GM12878 (cell line): ENCODE measurements at regions not wholly inside any gene's neighbourhood (a gene's known extent, or its start where the extent isn't known, plus 50 kb on each side); places are given as distances from the start of the nearest gene placed in this dataset.

Source experiments
- ATAC-seq: fragments of 200-7000 bp; cut with Tn5 transposase; 3 replicates; pipeline ENCODE4 v1.9.1; 2020; ENCODE audit warnings: mild to moderate bottlenecking, moderate library complexity
- BruUV-seq: library from RNA; stranded (reverse); fragments of 400-500 nt; replicated peaks from 2 replicates; lab custom pipeline; 2021; lab: Mats Ljungman, UMichigan
- CTCF ChIA-PET: fragments of 300-600 bp; sonication (Branson Sonifier 250); formaldehyde crosslinking; extraction: SDS; loops from one replicate; lab custom pipeline; 2021; ENCODE audit warnings: inconsistent platforms; lab: Yijun Ruan, JAX
- POLR2A ChIA-PET: fragments of 350-600 bp; formaldehyde crosslinking; extraction: SDS; loops from one replicate; lab custom pipeline; 2021; ENCODE audit warnings: inconsistent platforms; lab: Charles Lee
- RAD21 ChIA-PET: fragments of 300-600 bp; sonication (Branson Sonifier 250); formaldehyde crosslinking; loops from one replicate; lab custom pipeline; 2023; ENCODE audit warnings: antibody characterized with exemption; ENCODE audit not compliant: unreplicated experiment; lab: Charles Lee
- SMC1A ChIA-PET: fragments of 300-600 bp; sonication (Branson Sonifier 250); formaldehyde crosslinking; loops from one replicate; lab custom pipeline; 2023; ENCODE audit not compliant: unreplicated experiment, uncharacterized antibody; lab: Charles Lee
- DNase-seq: peaks from one replicate; pipeline ENCODE4 v3.0.0-alpha.2; 2011; ENCODE audit warnings: low read depth, low spot score
- FAIRE-seq: peaks from 3 replicates; lab custom pipeline; 2011; peaks lifted over from hg19 to GRCh38; lab: Jason Lieb, UNC
- H2AFZ ChIP-seq: 2 replicates; pipeline ENCODE4 v1.6.0; 2011; ENCODE audit warnings: low read depth, low read length, control low read depth; ENCODE audit not compliant: control insufficient read depth
- H3K27ac ChIP-seq: 2 replicates; pipeline ENCODE4 v1.5.1; 2011; ENCODE audit warnings: control low read depth; ENCODE audit not compliant: control insufficient read depth, insufficient read depth
- H3K27me3 ChIP-seq, 2 experiments: replicated peaks in 1 of 2; 2 replicates each; pipeline versions ENCODE4 v1.6.0 to v1.6.1; 2011; ENCODE audit warnings: low read length in 1 of 2; ENCODE audit not compliant: control insufficient read depth in 2 of 2, insufficient read depth in 2 of 2
- H3K36me3 ChIP-seq, 2 experiments: 2 replicates each; pipeline ENCODE4 v1.5.1; 2011; ENCODE audit warnings: low read length in 1 of 2; ENCODE audit not compliant: control insufficient read depth in 2 of 2, insufficient read depth in 2 of 2
- H3K4me1 ChIP-seq: 2 replicates; pipeline ENCODE4 v1.6.1; 2011; ENCODE audit warnings: mild to moderate bottlenecking, low read length, moderate library complexity, mixed read lengths; ENCODE audit not compliant: control insufficient read depth, insufficient read depth
- H3K4me2 ChIP-seq: 2 replicates; pipeline ENCODE4 v1.6.0; 2011; ENCODE audit warnings: control low read depth; ENCODE audit not compliant: control insufficient read depth, insufficient read depth
- H3K4me3 ChIP-seq: fragments of 200-600 bp; sonication (generic); 2 replicates; pipeline ENCODE4 v1.5.1; 2016
- H3K79me2 ChIP-seq: 2 replicates; pipeline ENCODE4 v1.6.0; 2011; ENCODE audit warnings: low read length; ENCODE audit not compliant: control insufficient read depth, insufficient read depth
- H3K9ac ChIP-seq: 2 replicates; pipeline ENCODE4 v1.8.0; 2011; ENCODE audit warnings: low read length, control low read depth, mixed read lengths; ENCODE audit not compliant: control insufficient read depth, insufficient read depth
- H3K9me3 ChIP-seq: replicated peaks from 3 replicates; pipeline ENCODE4 v1.5.1; 2011; ENCODE audit warnings: mild to moderate bottlenecking, low read length; ENCODE audit not compliant: control insufficient read depth, insufficient read depth
- H4K20me1 ChIP-seq: 2 replicates; pipeline ENCODE4 v1.6.0; 2011; ENCODE audit not compliant: control insufficient read depth, insufficient read depth
- ASH2L ChIP-seq: fragments of 300-600, 200-600 bp; sonication (generic); IDR thresholded peaks from 2 replicates; pipeline ENCODE4 v1.6.1; 2017; ENCODE audit warnings: low read depth, mild to moderate bottlenecking, borderline replicate concordance
- BHLHE40 ChIP-seq, 2 experiments: fragments of 450-650 bp in 1 of 2; IDR thresholded peaks; 2 replicates each; pipeline ENCODE4 v1.6.1; 2011 to 2017; ENCODE audit warnings: low read depth in 2 of 2, borderline replicate concordance in 1 of 2, improper control_type of control experiment in 1 of 2, low read length in 1 of 2, mild to moderate bottlenecking in 1 of 2
- BMI1 ChIP-seq: fragments of 450-650 bp; IDR thresholded peaks from 2 replicates; pipeline ENCODE4 v1.6.1; 2016; ENCODE audit warnings: mild to moderate bottlenecking, moderate library complexity, borderline replicate concordance
- ELK1 ChIP-seq: IDR thresholded peaks from 2 replicates; pipeline ENCODE4 v1.6.1; 2012; ENCODE audit warnings: low read depth, low read length, improper control_type of control experiment
- FOXK2 ChIP-seq: fragments of 450-650 bp; IDR thresholded peaks from 2 replicates; pipeline ENCODE4 v1.6.1; 2017; ENCODE audit warnings: mild to moderate bottlenecking, moderate library complexity
- HSF1 ChIP-seq: fragments of 150-350 bp; IDR thresholded peaks from 2 replicates; pipeline ENCODE4 v1.6.1; 2014; ENCODE audit warnings: mild to moderate bottlenecking, low read depth, low read length
- IKZF1 ChIP-seq: fragments of 450-650 bp; conservative IDR thresholded peaks from 2 replicates; pipeline ENCODE4 v1.6.1; 2017; ENCODE audit warnings: antibody characterized with exemption, mild to moderate bottlenecking
- IKZF2 ChIP-seq, 2 experiments: fragments of 450-650 bp; IDR thresholded peaks; 2 replicates each; pipeline ENCODE4 v1.6.1; 2017; ENCODE audit warnings: mild to moderate bottlenecking in 2 of 2, moderate library complexity in 2 of 2
- IRF3 ChIP-seq: fragments of 450-650 bp; IDR thresholded peaks from 2 replicates; pipeline ENCODE4 v1.6.1; 2014; ENCODE audit warnings: mild to moderate bottlenecking
- MXI1 ChIP-seq: fragments of 150-350 bp; IDR thresholded peaks from 2 replicates; pipeline ENCODE4 v1.6.1; 2011; ENCODE audit warnings: low read depth, mild to moderate bottlenecking, inconsistent platforms, low read length, improper control_type of control experiment
- NBN ChIP-seq: fragments of 450-650 bp; IDR thresholded peaks from 2 replicates; pipeline ENCODE4 v1.6.1; 2016
- POLR2AphosphoS2 ChIP-seq: IDR thresholded peaks from 2 replicates; pipeline ENCODE4 v1.6.1; 2011; ENCODE audit warnings: low read depth, mild to moderate bottlenecking, low read length, improper control_type of control experiment, moderate library complexity
- SKIL ChIP-seq: fragments of 450-650 bp; IDR thresholded peaks from 2 replicates; pipeline ENCODE4 v1.6.1; 2017; ENCODE audit warnings: mild to moderate bottlenecking, low read depth, inconsistent platforms; ENCODE audit not compliant: poor library complexity, severe bottlenecking
- ZNF24 ChIP-seq: fragments of 450-650 bp; IDR thresholded peaks from 2 replicates; pipeline ENCODE4 v1.6.1; 2017; ENCODE audit warnings: antibody characterized with exemption, mild to moderate bottlenecking
- WGBS: methylation state at CpG from one replicate; pipeline ENCODE4 v1.1.6; 2016; ENCODE audit warnings: low lambda C conversion rate; ENCODE audit not compliant: insufficient replicate concordance, insufficient coverage; ENCODE audit errors: missing lambda C conversion rate; 5-methylcytosine and 5-hydroxymethylcytosine counted together
- in situ Hi-C: fragments of 300-500 bp; cut with MboI; formaldehyde crosslinking; loops from 9 replicates; pipeline ENCODE4 v1.14.3; 2018; ENCODE audit warnings: mixed read lengths
- intact Hi-C: fragments of 100-400 bp; cut with micrococcal nuclease; formaldehyde crosslinking; loops from one replicate; pipeline ENCODE4 v1.14.2; 2022; ENCODE audit not compliant: unreplicated experiment

DNA sequence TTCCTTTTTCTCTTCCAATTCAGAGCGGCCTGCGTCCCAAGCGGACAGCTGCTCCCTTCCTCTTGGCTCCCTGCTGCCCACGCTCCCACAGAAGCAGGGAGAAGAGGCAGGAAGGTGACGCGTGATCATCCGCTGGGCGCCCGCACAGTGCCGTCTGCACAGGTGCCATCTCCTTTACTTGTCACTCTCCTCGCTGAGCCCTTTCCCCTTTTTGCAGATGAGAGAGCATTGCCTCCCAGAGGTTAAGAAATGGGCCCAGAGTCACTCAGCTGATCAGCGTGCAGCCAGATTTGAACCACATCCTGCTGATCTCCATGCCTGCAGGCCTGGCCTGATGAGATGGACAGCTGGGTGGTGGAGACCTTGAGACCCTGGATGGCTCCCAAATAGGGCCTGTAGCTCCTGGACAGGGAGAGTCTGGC is 299.8 kb downstream of the SEC14L1 start (continued):
- no peak for TF ChIP-seq IRF3

GRCh38 chr17:77441130-77441920 is 300.6 kb downstream of the SEC14L1 start:
- no TSS peak for BruUV-seq
- Histone ChIP-seq H3K79me2 (peaks cover 59% of the 10 kb centered on the region), H3K27me3 (no peaks in the 10 kb centered on the region), H3K4me2 (peak overlapping the region; percentile 93), H3K4me1 (peaks cover 99% of the 10 kb centered on the region), H3K9me3 (no peaks in the 10 kb centered on the region), H2AFZ (no peak overlapping the region), H3K36me3 (peaks cover 0 to 4% of the 10 kb centered on the region in 2 experiments; a peak in 2 of 4 replicates), H3K4me3 (peak overlapping the region; percentile 24), H3K27ac (peak overlapping the region; percentile 100), H4K20me1 (no peaks in the 10 kb centered on the region), H3K9ac (peak overlapping the region; percentile 86)
- 2% methylated on average over 15 of the region's 15 CpGs for WGBS
- DNase-seq (peak; percentile 98), ATAC-seq (peak; percentile 72), FAIRE-seq (peak; percentile 92)
- SMC1A ChIA-PET: interaction anchor here (1.0 to 7.7 kb wide), 20 partner anchors 9 to 393 kb away, joined by 3 to 82 read pairs (median 9); no protein-coding TSS in a partner anchor
- in situ Hi-C loops: loop anchor here (25.0 kb wide), 1 partner anchor 104 kb away; no protein-coding TSS in a partner anchor
- intact Hi-C loops: loop anchor here (1.0 to 10.0 kb wide), 4 partner anchors 19 to 713 kb away; no protein-coding TSS in a partner anchor
- RAD21 ChIA-PET: interaction anchor here (0.7 to 6.9 kb wide), 18 partner anchors 11 to 334 kb away, joined by 3 to 102 read pairs (median 10); no protein-coding TSS in a partner anchor
- POLR2A ChIA-PET: interaction anchor here (0.6 to 6.4 kb wide), 15 partner anchors 11 to 121 kb away, joined by 3 to 78 read pairs (median 7); no protein-coding TSS in a partner anchor
- CTCF ChIA-PET: interaction anchor here (0.6 to 4.1 kb wide), 20 partner anchors 8 to 118 kb away, joined by 3 to 59 read pairs (median 8); no protein-coding TSS in a partner anchor
- no peak; the same call in none of the 2 replicates for TF ChIP-seq ZNF24
- peak; percentile 47; the same call in 1 of the 2 replicates for TF ChIP-seq BMI1
- peak; percentile 62; the same call in 1 of the 2 replicates for TF ChIP-seq POLR2AphosphoS2
- peak; percentile 94 for TF ChIP-seq NBN
- TF ChIP-seq IKZF1: peak; percentile 97
- 0 out of 2 replicates have a peak, but pooled peaks have one; percentile 7 for TF ChIP-seq HSF1
- TF ChIP-seq IKZF2 (IDR thresholded peaks at IDR 0.05): peak; percentile 96 to 97
- peak; percentile 100 for TF ChIP-seq SKIL
- peak in 1 of 2 experiments; percentile 77 for TF ChIP-seq BHLHE40 (IDR thresholded peaks at IDR 0.05; ENCODE audit: borderline replicate concordance in 1 of 2, low read depth in 2 of 2, low read length in 1 of 2)
- peak; percentile 81; the same call in 1 of the 2 replicates for TF ChIP-seq MXI1
- 0 out of 2 replicates have a peak, but pooled peaks have one; percentile 81 for TF ChIP-seq ASH2L
- TF ChIP-seq ELK1: peak; percentile 66; the same call in 1 of the 2 replicates
- TF ChIP-seq FOXK2: peak; percentile 71
